Panc1 (cell line): ENCODE measurements at regions not wholly inside any gene's neighbourhood (a gene's known extent, or its start where the extent isn't known, plus 50 kb on each side); places are given as distances from the start of the nearest gene placed in this dataset.
"Not testable (repeated sequence)": the region's sequence is repeated elsewhere in the genome, so short reads cannot be mapped to it uniquely, and the experiment has no call there.

Source experiments
- ATAC-seq: fragments of 200-7000 bp; cut with Tn5 transposase; 2 replicates; pipeline ENCODE4 v1.9.1; 2020; ENCODE audit warnings: mild to moderate bottlenecking, moderate library complexity
- BruUV-seq: library from RNA; stranded (reverse); fragments of 400-500 nt; replicated peaks from 2 replicates; lab custom pipeline; 2021; lab: Mats Ljungman, UMichigan
- CTCF ChIA-PET: fragments of 300-600 bp; sonication (Branson Sonifier 250); formaldehyde crosslinking; loops from one replicate; lab custom pipeline; 2022; ENCODE audit warnings: antibody characterized with exemption; lab: Charles Lee
- POLR2A ChIA-PET: fragments of 300-600 bp; sonication (Branson Sonifier 250); formaldehyde crosslinking; loops from one replicate; lab custom pipeline; 2022; ENCODE audit warnings: antibody characterized with exemption; lab: Charles Lee
- DNase-seq: peaks from one replicate; pipeline ENCODE4 v3.0.0-alpha.2; 2010; ENCODE audit warnings: low read depth, low spot score
- H3K27ac ChIP-seq: 2 replicates; pipeline ENCODE4 v1.5.1; 2011; ENCODE audit warnings: mild to moderate bottlenecking, low read length, inconsistent platforms
- H3K27me3 ChIP-seq: fragments of 200-500 bp; sonication (Bioruptor generic); 2 replicates; pipeline ENCODE4 v1.6.0; 2014; ENCODE audit warnings: low read length, inconsistent platforms; ENCODE audit not compliant: control insufficient read depth, insufficient read depth
- H3K36me3 ChIP-seq: fragments of 200-500 bp; sonication (Bioruptor generic); 2 replicates; pipeline ENCODE4 v1.5.1; 2014; ENCODE audit warnings: inconsistent platforms, mild to moderate bottlenecking, low read length, moderate library complexity; ENCODE audit not compliant: control insufficient read depth, insufficient read depth
- H3K4me1 ChIP-seq: 2 replicates; pipeline ENCODE4 v1.5.1; 2011; ENCODE audit warnings: inconsistent platforms, mild to moderate bottlenecking, low read length, moderate library complexity; ENCODE audit not compliant: control insufficient read depth, insufficient read depth
- H3K4me3 ChIP-seq, 2 experiments: 2 replicates each; pipeline ENCODE4 v1.5.1; 2011 to 2012; ENCODE audit warnings: low read depth in 2 of 2, low read length in 2 of 2, mild to moderate bottlenecking in 2 of 2, inconsistent platforms in 1 of 2, moderate library complexity in 1 of 2
- H3K9me3 ChIP-seq: fragments of 200-500 bp; sonication (Bioruptor generic); 2 replicates; pipeline ENCODE4 v1.5.1; 2014; ENCODE audit warnings: low read depth, mild to moderate bottlenecking, inconsistent platforms, low read length, moderate library complexity; ENCODE audit not compliant: control insufficient read depth, insufficient read depth
- CTCF ChIP-seq: fragments of 450-650 bp; IDR thresholded peaks from 2 replicates; pipeline ENCODE4 v1.5.1; 2017; ENCODE audit warnings: mild to moderate bottlenecking
- POLR2AphosphoS5 ChIP-seq: IDR thresholded peaks from 2 replicates; pipeline ENCODE4 v1.6.1; 2012; ENCODE audit warnings: mild to moderate bottlenecking, low read depth, low read length, moderate library complexity
- REST ChIP-seq, 2 experiments: IDR thresholded peaks; 2 replicates each; pipeline ENCODE4 v1.6.1; 2011 to 2012; ENCODE audit warnings: low read depth in 2 of 2, control low read depth in 1 of 2, low read length in 1 of 2, mild to moderate bottlenecking in 1 of 2, moderate library complexity in 1 of 2; ENCODE audit not compliant: insufficient read depth in 1 of 2
- SIN3A ChIP-seq: IDR thresholded peaks from 2 replicates; pipeline ENCODE4 v1.6.1; 2012; ENCODE audit warnings: low read depth, mild to moderate bottlenecking, low read length, moderate library complexity, borderline replicate concordance; ENCODE audit not compliant: insufficient read depth
- TCF7L2 ChIP-seq: IDR thresholded peaks from 2 replicates; pipeline ENCODE4 v1.6.1; 2011; ENCODE audit warnings: mild to moderate bottlenecking, low read depth, low read length, inconsistent platforms
- in situ Hi-C: cut with HindIII; loops from 2 replicates; pipeline ENCODE4 v1.10.0; 2016; ENCODE audit warnings: low sequenced_read_pairs, low pct_unique_long_range_greater_than_20kb
- intact Hi-C: fragments of 100-400 bp; cut with micrococcal nuclease; formaldehyde crosslinking; loops from one replicate; pipeline ENCODE4 v1.10.0; 2022; ENCODE audit not compliant: unreplicated experiment

- CTCF ChIA-PET: interaction anchor here (1.0 kb wide), 1 partner anchor 16 kb away, joined by 3 read pairs; no protein-coding TSS in a partner anchor
- Histone ChIP-seq H3K36me3 (no peaks in the 10 kb centered on the region), H3K9me3 (no peaks in the 10 kb centered on the region), H3K27me3 (no peaks in the 10 kb centered on the region), H3K4me1 (no peaks in the 10 kb centered on the region), H3K27ac (no peak overlapping the region), H3K4me3 (no peak overlapping the region)
- intact Hi-C loops (no loop called here), in situ Hi-C loops (no loop called here)
- POLR2A ChIA-PET: no interaction called here
- no peak for ATAC-seq
- no TSS peak for BruUV-seq
- DNase-seq: no peak
- TF ChIP-seq SIN3A (no peak), REST (IDR thresholded peaks at IDR 0.05; ENCODE audit: insufficient read depth in 1 of 2, low read depth in 2 of 2, low read length in 1 of 2) (no peak), POLR2AphosphoS5 (no peak), TCF7L2 (no peak), CTCF (no peak)
These were observed 154.0 kb downstream of the LY86 start for GRCh38 chr6:6742535-6742934.

GRCh38 chr6:6744551-6744950, 156.0 kb downstream of the LY86 start:
- no peak overlapping the region for H3K4me3 ChIP-seq
- no peaks in the 10 kb centered on the region for H3K9me3 ChIP-seq
- no peak for TF ChIP-seq POLR2AphosphoS5
- TF ChIP-seq SIN3A: no peak
- TF ChIP-seq CTCF: no peak
- no peak for TF ChIP-seq TCF7L2
- no peak for TF ChIP-seq REST (IDR thresholded peaks at IDR 0.05; ENCODE audit: insufficient read depth in 1 of 2, low read depth in 2 of 2, low read length in 1 of 2)
- DNase-seq (no peak), ATAC-seq (no peak)
- no peaks in the 10 kb centered on the region for H3K36me3 ChIP-seq
- intact Hi-C loops: no loop called here
- POLR2A ChIA-PET: no interaction called here
- peaks cover under 1% of the 10 kb centered on the region; the same call in 1 of the 2 replicates for H3K4me1 ChIP-seq
- CTCF ChIA-PET: no interaction called here
- no peak overlapping the region for H3K27ac ChIP-seq
- BruUV-seq: no TSS peak
- in situ Hi-C loops: no loop called here
- no peaks in the 10 kb centered on the region for H3K27me3 ChIP-seq

GRCh38 chr6:6745637-6746332, 157.3 kb downstream of the LY86 start:
- H3K9me3 ChIP-seq, H3K27me3 ChIP-seq, POLR2A ChIA-PET, CTCF ChIA-PET, in situ Hi-C loops, ATAC-seq, DNase-seq, intact Hi-C loops, H3K4me1 ChIP-seq, H3K36me3 ChIP-seq, H3K4me3 ChIP-seq, H3K27ac ChIP-seq, BruUV-seq: not testable (repeated sequence)
